IPS-18a (cell line): ENCODE measurements at regions not wholly inside any gene's neighbourhood (a gene's known extent, or its start where the extent isn't known, plus 50 kb on each side); places are given as distances from the start of the nearest gene placed in this dataset.
"Not testable (repeated sequence)": the region's sequence is repeated elsewhere in the genome, so short reads cannot be mapped to it uniquely, and the experiment has no call there.

Experiments
- H3K27ac ChIP-seq: one replicate; pipeline ENCODE4 v1.5.1; 2013; ENCODE audit warnings: low read length
- H3K27me3 ChIP-seq: one replicate; pipeline ENCODE4 v1.6.1; 2013; ENCODE audit warnings: mild to moderate bottlenecking, low read length; ENCODE audit not compliant: control insufficient read depth, insufficient read depth
- H3K36me3 ChIP-seq: one replicate; pipeline ENCODE4 v1.6.1; 2013; ENCODE audit warnings: low read depth, low read length; ENCODE audit not compliant: control insufficient read depth
- H3K4me1 ChIP-seq: one replicate; pipeline ENCODE4 v1.6.1; 2013; ENCODE audit warnings: low read depth, low read length; ENCODE audit not compliant: control insufficient read depth
- H3K4me3 ChIP-seq: one replicate; pipeline ENCODE4 v1.5.1; 2013; ENCODE audit warnings: low read length
- H3K9ac ChIP-seq: one replicate; pipeline ENCODE4 v1.6.1; 2013; ENCODE audit warnings: mild to moderate bottlenecking, low read length, moderate library complexity
- H3K9me3 ChIP-seq: one replicate; pipeline ENCODE4 v1.6.1; 2013; ENCODE audit warnings: low read depth, low read length; ENCODE audit not compliant: control insufficient read depth

GRCh38 chr1:88484881-88485280 is 199.2 kb upstream of the PKN2 start:
- Histone ChIP-seq H3K27me3 (no peaks in the 10 kb centered on the region), H3K27ac (no peak overlapping the region), H3K4me3 (no peak overlapping the region), H3K4me1 (no peaks in the 10 kb centered on the region), H3K9ac (no peak overlapping the region), H3K9me3 (no peaks in the 10 kb centered on the region), H3K36me3 (no peaks in the 10 kb centered on the region)

- no peaks in the 10 kb centered on the region for H3K36me3 ChIP-seq
- H3K9ac ChIP-seq: no peak overlapping the region
- H3K27ac ChIP-seq: no peak overlapping the region
- no peak overlapping the region for H3K4me3 ChIP-seq
- H3K9me3 ChIP-seq: no peaks in the 10 kb centered on the region
- no peaks in the 10 kb centered on the region for H3K27me3 ChIP-seq
- no peaks in the 10 kb centered on the region for H3K4me1 ChIP-seq
These were observed 195.8 kb upstream of the PKN2 start for GRCh38 chr1:88488237-88488636.

DNA sequence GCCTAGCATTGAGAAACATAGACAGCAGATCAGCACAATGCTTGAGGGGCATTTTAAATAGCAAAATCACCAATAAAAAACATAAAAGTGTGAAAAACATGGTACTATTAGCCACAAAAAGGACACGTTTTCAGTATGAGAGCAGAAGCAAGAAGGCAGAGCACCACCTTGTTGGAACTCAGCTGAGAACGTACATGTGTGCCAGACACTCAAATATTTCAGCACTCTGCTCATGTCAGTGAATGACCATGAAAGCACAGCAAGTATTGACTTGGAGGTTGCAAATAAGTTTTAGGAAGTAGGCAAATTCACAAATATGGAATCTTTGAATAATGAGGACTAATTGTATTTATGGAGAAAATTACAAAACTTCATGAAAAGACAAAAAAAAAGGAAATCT is 193.4 kb upstream of the PKN2 start:
- H3K4me3 ChIP-seq: no peak overlapping the region
- H3K27me3 ChIP-seq: no peaks in the 10 kb centered on the region
- H3K9ac ChIP-seq: no peak overlapping the region
- H3K9me3 ChIP-seq: no peaks in the 10 kb centered on the region
- no peaks in the 10 kb centered on the region for H3K36me3 ChIP-seq
- no peaks in the 10 kb centered on the region for H3K4me1 ChIP-seq
- H3K27ac ChIP-seq: no peak overlapping the region

DNA sequence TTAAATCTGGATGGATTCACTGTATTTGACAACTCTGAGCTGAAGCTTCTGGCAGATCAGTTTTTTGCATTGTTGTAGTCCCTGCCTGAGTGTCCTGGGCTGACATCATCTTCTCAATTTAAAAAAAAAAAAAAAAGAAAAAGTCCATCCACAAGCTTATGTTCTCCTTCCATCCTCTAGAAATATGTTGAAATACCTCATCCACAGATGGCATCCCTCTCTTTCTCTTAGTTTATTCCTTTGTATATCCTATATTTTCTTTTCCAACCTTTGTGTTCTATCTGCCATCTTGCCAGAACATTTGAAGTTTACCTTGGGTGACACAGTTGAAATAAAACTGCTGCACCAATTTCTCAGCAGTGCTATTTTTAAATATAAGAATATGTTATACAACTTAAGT is 184.4 kb upstream of the PKN2 start:
- H3K27me3 ChIP-seq: no peaks in the 10 kb centered on the region

GRCh38 chr1:88502886-88503285 is 181.2 kb upstream of the PKN2 start:
- no peaks in the 10 kb centered on the region for H3K4me1 ChIP-seq
- no peaks in the 10 kb centered on the region for H3K36me3 ChIP-seq
- no peaks in the 10 kb centered on the region for H3K27me3 ChIP-seq
- no peak overlapping the region for H3K9ac ChIP-seq
- no peaks in the 10 kb centered on the region for H3K9me3 ChIP-seq
- H3K4me3 ChIP-seq: no peak overlapping the region
- no peak overlapping the region for H3K27ac ChIP-seq

More for the DNA sequence above, 184.4 kb upstream of the PKN2 start:
- no peak overlapping the region for H3K9ac ChIP-seq
- no peaks in the 10 kb centered on the region for H3K4me1 ChIP-seq
- no peaks in the 10 kb centered on the region for H3K9me3 ChIP-seq
- H3K36me3 ChIP-seq: no peaks in the 10 kb centered on the region
- H3K4me3 ChIP-seq: no peak overlapping the region
- no peak overlapping the region for H3K27ac ChIP-seq

DNA sequence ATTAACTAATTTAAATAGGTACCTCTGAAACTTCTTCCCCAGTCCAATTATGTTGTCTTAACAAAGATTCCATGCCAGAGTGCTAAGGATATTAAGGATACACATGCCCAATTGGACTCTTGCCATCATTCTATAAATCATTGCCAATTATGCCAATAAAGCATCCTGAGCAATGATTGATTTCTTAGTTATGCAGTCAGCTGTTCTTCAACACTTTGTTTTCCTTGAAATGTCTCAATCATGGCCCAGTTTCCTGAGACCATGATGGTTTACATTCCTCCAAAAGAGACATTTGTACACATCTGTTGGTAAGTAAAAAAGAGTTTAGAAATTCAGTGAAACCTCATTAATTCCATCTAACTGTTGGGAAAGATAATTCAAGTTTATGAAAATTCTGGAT is 180.4 kb upstream of the PKN2 start:
- Histone ChIP-seq H3K9ac (no peak overlapping the region), H3K9me3 (no peaks in the 10 kb centered on the region), H3K36me3 (no peaks in the 10 kb centered on the region), H3K4me3 (no peak overlapping the region), H3K27ac (no peak overlapping the region), H3K27me3 (no peaks in the 10 kb centered on the region), H3K4me1 (no peaks in the 10 kb centered on the region)

- Histone ChIP-seq H3K4me3 (no peak overlapping the region), H3K36me3 (no peaks in the 10 kb centered on the region), H3K4me1 (no peaks in the 10 kb centered on the region), H3K9ac (no peak overlapping the region), H3K9me3 (no peaks in the 10 kb centered on the region), H3K27ac (no peak overlapping the region), H3K27me3 (no peaks in the 10 kb centered on the region)
These were observed 179.5 kb upstream of the PKN2 start for GRCh38 chr1:88504601-88505000.

DNA sequence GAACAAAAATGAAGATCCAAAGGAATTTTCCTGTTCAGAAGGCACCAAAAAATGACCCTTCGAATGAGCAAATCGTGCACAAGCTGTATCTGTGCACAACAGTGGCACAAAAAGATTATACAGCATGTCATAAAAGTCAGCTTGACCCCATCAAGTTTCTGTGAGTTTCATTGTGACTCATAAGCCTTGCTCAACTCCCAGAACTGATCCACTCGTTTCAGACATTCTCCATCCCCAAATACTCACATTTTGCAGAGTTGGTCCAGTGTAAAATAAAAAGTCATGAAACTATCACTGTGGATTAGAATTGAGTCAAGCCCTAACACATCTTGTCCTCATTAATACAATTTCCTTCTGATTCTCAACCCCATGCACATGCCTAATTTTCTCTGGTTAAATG is 174.7 kb upstream of the PKN2 start:
- Histone ChIP-seq H3K4me1 (no peaks in the 10 kb centered on the region), H3K36me3 (no peaks in the 10 kb centered on the region), H3K9ac (no peak overlapping the region), H3K9me3 (no peaks in the 10 kb centered on the region), H3K27ac (no peak overlapping the region), H3K27me3 (no peaks in the 10 kb centered on the region), H3K4me3 (no peak overlapping the region)

DNA sequence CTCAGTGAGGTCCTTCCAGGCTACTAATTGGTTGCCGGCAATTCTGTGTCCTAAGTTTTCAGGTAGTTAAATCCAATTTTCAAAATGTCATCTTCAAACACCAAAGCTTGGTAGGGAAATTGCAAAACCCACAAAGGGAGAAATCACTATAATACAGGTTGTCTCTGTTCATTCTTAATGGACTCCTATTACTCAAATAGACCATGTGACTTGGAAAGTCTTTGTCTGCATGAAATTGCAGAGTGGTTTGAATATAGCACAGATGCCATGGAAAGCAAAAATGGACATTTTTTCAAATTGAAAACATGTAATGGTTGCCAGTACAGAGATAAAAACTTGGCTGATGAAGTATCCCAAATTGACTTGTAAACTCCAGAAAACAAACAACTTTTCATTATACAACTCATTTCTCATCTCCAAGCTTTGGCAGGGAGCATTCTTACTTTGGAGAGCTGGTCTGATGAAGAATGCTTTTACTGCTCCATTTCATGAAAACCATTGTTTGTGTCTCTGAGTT is 169.5 kb upstream of the PKN2 start:
- Histone ChIP-seq H3K27me3 (no peaks in the 10 kb centered on the region), H3K4me1 (no peaks in the 10 kb centered on the region), H3K36me3 (no peaks in the 10 kb centered on the region), H3K9ac (no peak overlapping the region), H3K27ac (no peak overlapping the region), H3K9me3 (no peaks in the 10 kb centered on the region), H3K4me3 (no peak overlapping the region)

- H3K4me3 ChIP-seq: not testable (repeated sequence)
These were observed 166.6 kb upstream of the PKN2 start for GRCh38 chr1:88517499-88517898.

DNA sequence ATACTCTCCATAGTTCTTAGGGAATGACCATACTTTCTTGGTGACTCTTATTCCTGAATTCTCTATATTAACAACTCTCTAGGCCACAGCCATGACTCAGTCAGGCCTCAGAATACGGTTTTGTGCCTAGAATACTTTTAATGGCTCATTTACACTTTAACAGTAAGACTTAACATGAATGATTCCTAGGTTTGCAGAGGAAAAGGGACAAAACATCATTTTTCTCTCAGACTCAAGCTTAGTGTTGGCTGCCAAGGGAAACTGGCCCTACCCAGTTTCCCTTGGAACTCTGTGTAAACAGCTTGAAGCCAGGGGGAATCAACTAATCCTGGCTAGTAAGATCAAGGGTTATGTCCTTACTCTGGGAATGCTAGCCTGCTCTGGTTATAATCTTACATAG is 164.9 kb upstream of the PKN2 start:
- H3K4me3 ChIP-seq: no peak overlapping the region
- no peaks in the 10 kb centered on the region for H3K4me1 ChIP-seq
- H3K27me3 ChIP-seq: no peaks in the 10 kb centered on the region
- no peaks in the 10 kb centered on the region for H3K9me3 ChIP-seq
- no peaks in the 10 kb centered on the region for H3K36me3 ChIP-seq
- H3K9ac ChIP-seq: no peak overlapping the region
- no peak overlapping the region for H3K27ac ChIP-seq

More at GRCh38 chr1:88517499-88517898, 166.6 kb upstream of the PKN2 start:
- H3K9me3 ChIP-seq, H3K27me3 ChIP-seq, H3K9ac ChIP-seq, H3K4me1 ChIP-seq, H3K36me3 ChIP-seq, H3K27ac ChIP-seq: not testable (repeated sequence)

GRCh38 chr1:88523854-88524528 is 160.1 kb upstream of the PKN2 start:
- Histone ChIP-seq H3K36me3 (no peaks in the 10 kb centered on the region), H3K9ac (no peak overlapping the region), H3K4me1 (no peaks in the 10 kb centered on the region), H3K9me3 (no peaks in the 10 kb centered on the region), H3K4me3 (no peak overlapping the region), H3K27ac (no peak overlapping the region), H3K27me3 (no peaks in the 10 kb centered on the region)
